T-helper 17 cell (primary cell): ENCODE measurements at regions not wholly inside any gene's neighbourhood (a gene's known extent, or its start where the extent isn't known, plus 50 kb on each side); places are given as distances from the start of the nearest gene placed in this dataset.

Source experiments
- ATAC-seq: fragments of 150-1000 bp; cut with Tn5 transposase; 2 replicates; pipeline ENCODE4 v1.10.0; 2021; ENCODE audit warnings: mild to moderate bottlenecking, moderate library complexity
- DNase-seq, 3 donors: peaks; one replicate each; pipeline versions ENCODE4 v3.0.0 to v3.0.0-alpha.2; 2020 to 2021
- H3K9me3 ChIP-seq: one replicate; pipeline ENCODE4 v1.7.0; 2013; ENCODE audit warnings: low read length, mild to moderate bottlenecking; ENCODE audit not compliant: control insufficient read depth, poor library complexity, severe bottlenecking
- H3K27ac Mint-ChIP-seq: one replicate; pipeline ENCODE4 v1.8.0; 2022; ENCODE audit warnings: mild to moderate bottlenecking, moderate library complexity, mixed read lengths
- H3K27me3 Mint-ChIP-seq: one replicate; pipeline ENCODE4 v1.8.0; 2022; ENCODE audit warnings: mixed read lengths
- H3K36me3 Mint-ChIP-seq: one replicate; pipeline ENCODE4 v1.8.0; 2022; ENCODE audit warnings: low read depth, mixed read lengths
- H3K4me1 Mint-ChIP-seq: one replicate; pipeline ENCODE4 v1.8.0; 2022; ENCODE audit warnings: mild to moderate bottlenecking, mixed read lengths
- H3K4me3 Mint-ChIP-seq: one replicate; pipeline ENCODE4 v1.8.0; 2022; ENCODE audit warnings: mild to moderate bottlenecking, moderate library complexity, mixed read lengths

DNA sequence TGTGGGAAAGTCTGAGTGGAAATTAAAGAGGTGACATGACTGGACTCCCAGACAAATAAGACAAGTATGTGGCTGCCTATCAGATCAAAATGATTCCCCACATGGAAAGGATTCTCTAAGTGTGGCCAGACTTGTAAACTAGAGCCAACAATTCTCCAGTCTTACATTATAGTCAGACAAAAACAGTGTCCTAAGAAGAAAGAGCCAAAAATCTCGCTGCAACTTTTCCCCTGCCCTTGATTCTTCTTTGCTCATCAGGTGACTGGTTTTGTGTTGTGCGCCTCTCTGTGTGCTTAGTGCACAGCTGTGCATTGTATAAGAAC, 164.2 kb upstream of the TARS1 start:
- DNase-seq (no peak), ATAC-seq (no peak)
- no peaks in the 10 kb centered on the region for H3K9me3 ChIP-seq
- H3K27ac Mint-ChIP-seq, result no peak overlapping the region
- H3K4me1 Mint-ChIP-seq, result no peaks in the 10 kb centered on the region
- H3K27me3 Mint-ChIP-seq, result no peaks in the 10 kb centered on the region
- H3K4me3 Mint-ChIP-seq, result no peak overlapping the region
- no peaks in the 10 kb centered on the region for H3K36me3 Mint-ChIP-seq

DNA sequence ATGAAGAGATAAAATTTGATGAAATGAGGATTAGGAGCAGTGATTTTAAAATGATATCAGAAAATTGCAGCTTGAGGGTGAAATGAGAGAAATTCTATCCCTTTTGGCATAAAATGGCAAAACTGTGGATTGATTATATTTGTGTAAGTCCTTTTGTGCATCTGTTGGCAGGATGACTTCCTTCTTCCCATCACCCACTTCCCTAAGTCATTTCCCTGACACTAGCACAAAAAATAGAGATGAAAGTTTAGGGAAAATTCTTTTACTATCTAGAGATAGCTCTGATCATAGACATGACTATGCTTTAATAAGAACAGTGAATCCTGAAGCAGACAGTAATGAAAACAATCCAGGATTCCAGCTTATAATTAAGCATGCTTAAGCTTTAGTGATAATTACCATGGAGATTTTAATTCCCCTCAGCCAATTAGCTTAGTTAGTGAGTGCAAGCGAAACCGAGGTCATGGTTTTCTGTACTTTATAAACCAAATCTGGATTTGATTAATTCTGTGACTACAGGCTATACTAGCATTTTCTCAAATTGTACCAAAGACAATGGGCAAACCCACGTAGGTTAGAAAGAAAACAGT, 163.6 kb upstream of the TARS1 start:
- no peaks in the 10 kb centered on the region for H3K36me3 Mint-ChIP-seq
- no peak overlapping the region for H3K27ac Mint-ChIP-seq
- H3K9me3 ChIP-seq, result no peaks in the 10 kb centered on the region
- H3K4me1 Mint-ChIP-seq, result no peaks in the 10 kb centered on the region
- DNase-seq (no peak), ATAC-seq (no peak)
- H3K4me3 Mint-ChIP-seq, result no peak overlapping the region
- no peaks in the 10 kb centered on the region for H3K27me3 Mint-ChIP-seq

DNA sequence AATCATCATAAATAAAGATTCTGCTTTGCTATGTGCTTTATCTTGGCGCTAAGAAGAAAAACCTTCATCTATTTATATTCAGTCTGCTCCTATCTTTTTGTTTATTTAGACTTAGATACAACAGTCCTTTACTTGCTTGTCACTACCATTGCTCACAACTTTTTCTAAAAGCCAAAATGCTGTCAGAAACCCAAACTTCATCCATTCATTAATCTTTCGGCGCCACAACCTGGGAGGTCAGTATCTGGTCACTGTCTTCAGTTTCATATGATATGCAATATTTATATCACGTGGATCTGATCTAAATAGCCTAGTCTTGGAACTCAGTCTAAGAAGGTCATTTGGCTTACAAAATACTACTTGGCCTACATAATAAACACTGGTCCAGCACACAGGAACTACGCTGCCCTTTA, 159.3 kb upstream of the TARS1 start:
- Mint-ChIP-seq H3K4me3 (no peak overlapping the region), H3K27me3 (no peaks in the 10 kb centered on the region), H3K27ac (no peak overlapping the region), H3K36me3 (no peaks in the 10 kb centered on the region), H3K4me1 (no peaks in the 10 kb centered on the region)
- ATAC-seq, result no peak
- no peaks in the 10 kb centered on the region for H3K9me3 ChIP-seq
- no peak for DNase-seq

DNA sequence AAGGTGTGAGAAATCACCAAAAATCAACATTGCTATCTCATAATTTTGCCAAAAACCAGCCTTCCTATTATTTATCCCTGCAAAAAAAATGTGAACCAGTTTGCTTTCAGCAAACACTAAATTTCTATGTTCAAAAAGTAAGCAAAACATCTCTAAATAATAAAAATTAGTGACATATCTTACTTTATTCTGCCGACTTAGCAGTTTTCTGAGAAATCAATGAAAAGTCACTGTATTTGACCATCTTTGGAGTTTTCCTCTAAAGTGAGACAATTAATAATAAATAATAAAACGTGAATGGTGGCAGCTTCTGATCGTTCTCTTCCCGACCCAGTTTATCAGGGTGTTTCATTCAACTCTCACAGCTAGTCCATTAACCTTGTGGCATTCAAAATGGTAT, 158.6 kb upstream of the TARS1 start:
- Mint-ChIP-seq H3K4me1 (no peaks in the 10 kb centered on the region), H3K36me3 (no peaks in the 10 kb centered on the region), H3K27me3 (no peaks in the 10 kb centered on the region), H3K4me3 (no peak overlapping the region), H3K27ac (no peak overlapping the region)
- H3K9me3 ChIP-seq, result no peaks in the 10 kb centered on the region
- ATAC-seq, result no peak
- no peak for DNase-seq

DNA sequence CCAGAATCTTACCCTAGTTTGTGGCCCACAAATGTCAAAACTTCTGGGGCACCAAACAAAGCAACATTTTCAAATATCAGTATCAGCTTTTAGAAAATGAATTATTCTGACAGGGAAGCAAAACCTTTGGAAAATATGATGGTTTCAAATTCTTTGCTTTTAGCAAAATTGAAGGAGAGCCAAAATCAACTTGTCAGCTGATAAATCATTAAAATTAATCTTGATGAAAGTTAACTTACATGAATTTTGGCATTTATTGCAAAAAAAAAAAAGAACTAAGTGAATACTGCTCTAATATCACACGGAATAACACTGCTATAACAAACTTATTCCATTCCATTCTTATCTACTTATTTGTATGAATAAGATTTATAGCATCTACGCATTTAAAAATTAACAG, 158.1 kb upstream of the TARS1 start:
- H3K27ac Mint-ChIP-seq, result no peak overlapping the region

DNA sequence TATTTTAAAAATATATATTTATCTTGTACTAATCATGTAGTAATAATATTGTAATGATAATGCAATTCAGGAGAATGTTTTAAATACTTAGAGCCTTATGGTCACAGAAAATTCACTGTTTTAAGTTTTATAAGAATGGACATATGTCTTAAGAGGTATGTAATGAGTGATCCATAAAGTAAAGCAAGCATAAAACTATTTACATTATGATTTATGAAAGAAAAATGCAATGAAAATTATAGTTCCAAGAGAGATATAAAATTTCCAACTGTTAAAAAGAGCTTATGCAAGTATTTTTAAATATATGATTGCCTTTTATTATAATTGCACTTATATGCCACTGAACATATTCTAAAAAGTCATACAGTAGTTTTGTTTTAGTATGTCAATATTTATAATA, 157.5 kb upstream of the TARS1 start:
- no peaks in the 10 kb centered on the region for H3K27me3 Mint-ChIP-seq
- H3K36me3 Mint-ChIP-seq, result no peaks in the 10 kb centered on the region
- no peaks in the 10 kb centered on the region for H3K9me3 ChIP-seq
- H3K27ac Mint-ChIP-seq, result no peak overlapping the region
- no peak overlapping the region for H3K4me3 Mint-ChIP-seq
- no peaks in the 10 kb centered on the region for H3K4me1 Mint-ChIP-seq
- DNase-seq (no peak), ATAC-seq (no peak)

More for the DNA sequence above, 158.1 kb upstream of the TARS1 start:
- no peaks in the 10 kb centered on the region for H3K36me3 Mint-ChIP-seq
- no peaks in the 10 kb centered on the region for H3K4me1 Mint-ChIP-seq
- DNase-seq (no peak), ATAC-seq (no peak)
- H3K9me3 ChIP-seq, result no peaks in the 10 kb centered on the region
- H3K4me3 Mint-ChIP-seq, result no peak overlapping the region
- H3K27me3 Mint-ChIP-seq, result no peaks in the 10 kb centered on the region

DNA sequence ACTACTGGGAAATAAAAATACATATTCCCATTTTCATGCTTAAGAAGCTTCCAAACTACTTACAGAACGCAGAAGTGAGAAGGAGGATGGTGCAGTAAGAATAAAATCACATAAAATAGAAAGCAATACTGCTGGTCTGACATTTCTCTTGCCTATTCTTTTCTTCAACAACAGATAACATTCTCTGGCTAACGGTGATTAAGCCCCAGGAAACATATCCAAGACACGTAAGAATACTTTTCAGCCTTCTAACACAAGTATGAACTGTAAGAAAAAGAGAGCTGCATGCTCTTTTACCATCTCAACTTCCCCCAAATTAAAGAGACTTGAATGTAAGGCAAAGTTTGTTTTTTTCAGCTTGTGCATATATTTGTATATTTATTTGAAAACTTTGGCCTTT, 156.1 kb upstream of the TARS1 start:
- no peak overlapping the region for H3K4me3 Mint-ChIP-seq
- H3K27me3 Mint-ChIP-seq, result no peaks in the 10 kb centered on the region
- DNase-seq (no peak), ATAC-seq (no peak)
- no peaks in the 10 kb centered on the region for H3K36me3 Mint-ChIP-seq
- H3K9me3 ChIP-seq, result no peaks in the 10 kb centered on the region
- H3K4me1 Mint-ChIP-seq, result no peaks in the 10 kb centered on the region
- no peak overlapping the region for H3K27ac Mint-ChIP-seq

DNA sequence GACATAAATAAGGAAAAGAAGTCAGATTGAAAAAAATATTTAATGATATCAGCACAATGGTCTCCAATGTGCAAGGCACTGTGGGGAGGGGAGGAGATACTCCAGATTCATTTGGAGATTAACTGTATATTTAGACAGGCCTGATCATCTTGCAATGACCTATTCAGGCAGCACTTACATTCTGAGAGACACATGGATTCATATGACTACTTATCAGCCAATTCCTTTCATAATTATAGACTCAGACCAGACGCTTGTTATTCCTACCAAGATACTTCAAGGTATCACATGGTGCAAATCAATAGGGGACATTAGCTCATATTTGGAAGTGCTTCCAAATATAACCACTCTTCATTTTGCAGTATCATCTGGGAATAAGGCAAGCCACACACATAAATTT, 153.5 kb upstream of the TARS1 start:
- no peaks in the 10 kb centered on the region for H3K4me1 Mint-ChIP-seq
- no peak for ATAC-seq
- no peaks in the 10 kb centered on the region for H3K36me3 Mint-ChIP-seq

DNA sequence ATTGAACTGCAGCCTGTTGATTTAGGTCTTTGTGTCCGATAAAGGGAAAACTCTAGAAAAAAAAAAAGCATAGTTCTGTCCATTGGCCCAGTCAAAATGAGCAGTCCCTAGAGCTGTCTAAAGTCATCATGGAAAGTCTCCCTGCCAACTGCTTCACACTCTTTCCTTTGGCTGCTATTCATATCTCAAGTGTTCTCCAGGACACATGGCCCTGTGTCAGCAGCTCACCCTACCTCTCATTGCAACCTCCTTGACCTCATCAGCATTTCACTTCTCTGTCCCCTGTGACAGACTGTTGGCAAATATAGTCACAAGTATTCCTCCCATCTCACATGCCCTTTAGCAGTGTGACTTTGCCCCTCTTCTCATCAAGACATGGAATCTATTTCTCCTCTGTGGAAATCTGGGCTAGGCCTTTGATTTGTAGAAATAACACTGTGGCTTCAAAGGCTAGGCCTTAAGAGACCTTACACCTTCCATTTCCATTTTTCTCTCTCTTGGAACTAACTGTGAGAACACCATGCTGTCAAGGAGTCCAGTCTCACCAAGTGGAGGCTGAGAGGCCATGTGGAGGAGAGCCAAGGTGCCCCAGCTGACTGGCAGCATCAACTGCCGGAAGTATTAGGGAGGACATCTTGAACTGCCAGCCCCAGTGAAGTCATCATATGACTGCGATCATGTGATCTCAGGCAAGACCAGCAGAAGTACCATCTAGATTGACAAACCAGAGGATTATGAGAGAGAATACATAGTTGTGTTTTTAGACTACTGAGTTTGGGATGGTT, 149.4 kb upstream of the TARS1 start:
- ATAC-seq (no peak), DNase-seq (no peak)
- H3K36me3 Mint-ChIP-seq, result no peaks in the 10 kb centered on the region
- H3K4me3 Mint-ChIP-seq, result no peak overlapping the region
- no peaks in the 10 kb centered on the region for H3K27me3 Mint-ChIP-seq
- no peak overlapping the region for H3K27ac Mint-ChIP-seq
- H3K9me3 ChIP-seq, result no peaks in the 10 kb centered on the region
- H3K4me1 Mint-ChIP-seq, result no peaks in the 10 kb centered on the region

More for the DNA sequence above, 153.5 kb upstream of the TARS1 start:
- H3K27ac Mint-ChIP-seq, result no peak overlapping the region
- no peak for DNase-seq
- no peaks in the 10 kb centered on the region for H3K9me3 ChIP-seq
- H3K27me3 Mint-ChIP-seq, result no peaks in the 10 kb centered on the region
- H3K4me3 Mint-ChIP-seq, result no peak overlapping the region

DNA sequence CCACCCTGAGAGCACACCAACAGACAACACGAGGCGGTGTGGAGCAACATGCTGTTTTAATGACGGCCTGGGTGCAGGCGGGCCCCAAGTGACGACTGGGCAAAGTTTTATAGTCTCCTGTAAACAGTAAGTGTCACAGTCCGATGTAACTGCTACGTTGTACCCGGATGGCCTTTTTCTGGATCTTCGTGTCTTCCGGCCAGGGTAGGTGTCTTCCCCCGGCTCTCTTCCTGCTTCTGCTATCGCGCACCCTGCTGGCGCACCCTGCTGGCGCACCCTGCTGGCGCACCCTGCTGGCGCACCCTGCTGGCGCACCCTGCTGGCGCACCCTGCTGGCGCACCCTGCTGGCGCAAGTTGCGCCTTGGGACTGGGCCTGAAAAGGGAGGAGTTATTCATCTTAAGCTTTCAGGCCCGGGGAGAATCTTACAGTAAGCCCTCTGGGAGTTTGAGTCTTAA, 143.0 kb upstream of the TARS1 start:
- Mint-ChIP-seq H3K27me3 (no peaks in the 10 kb centered on the region), H3K27ac (no peak overlapping the region), H3K36me3 (no peaks in the 10 kb centered on the region), H3K4me3 (no peak overlapping the region), H3K4me1 (peaks cover 5% of the 10 kb centered on the region)
- no peak for ATAC-seq
- H3K9me3 ChIP-seq, result no peaks in the 10 kb centered on the region
- DNase-seq, result no peak

DNA sequence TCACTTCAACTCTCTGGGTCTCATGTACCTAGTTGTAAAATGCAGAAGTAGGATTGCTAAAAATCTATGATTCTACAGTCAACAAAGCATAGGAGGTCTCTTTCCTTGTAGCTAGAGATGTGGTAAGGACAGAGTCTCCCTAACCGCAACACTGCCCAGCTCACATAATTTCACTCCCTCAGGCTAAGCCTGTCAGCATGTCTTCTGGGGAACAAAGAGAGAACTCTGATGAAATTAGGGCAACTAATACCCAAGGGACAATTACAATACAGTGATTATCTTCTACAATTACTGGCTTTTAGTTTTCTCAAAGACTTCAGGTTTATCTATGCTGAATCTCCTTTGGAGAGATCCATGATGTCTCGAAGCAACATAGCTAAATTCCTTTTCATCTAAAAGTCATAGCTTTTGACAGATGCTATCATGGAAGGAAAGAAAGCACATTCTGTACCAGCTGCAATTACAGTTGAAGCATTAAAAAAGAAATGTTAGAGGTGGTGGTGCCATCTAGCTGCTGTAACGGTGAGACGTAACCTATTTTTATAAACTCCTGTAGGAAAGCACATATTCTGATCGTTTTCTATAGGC, 141.1 kb upstream of the TARS1 start:
- peaks cover 5% of the 10 kb centered on the region for H3K4me1 Mint-ChIP-seq
- H3K36me3 Mint-ChIP-seq, result no peaks in the 10 kb centered on the region
- no peaks in the 10 kb centered on the region for H3K9me3 ChIP-seq
- no peak overlapping the region for H3K27ac Mint-ChIP-seq
- H3K27me3 Mint-ChIP-seq, result no peaks in the 10 kb centered on the region
- H3K4me3 Mint-ChIP-seq, result no peak overlapping the region
- ATAC-seq (no peak), DNase-seq (no peak)

DNA sequence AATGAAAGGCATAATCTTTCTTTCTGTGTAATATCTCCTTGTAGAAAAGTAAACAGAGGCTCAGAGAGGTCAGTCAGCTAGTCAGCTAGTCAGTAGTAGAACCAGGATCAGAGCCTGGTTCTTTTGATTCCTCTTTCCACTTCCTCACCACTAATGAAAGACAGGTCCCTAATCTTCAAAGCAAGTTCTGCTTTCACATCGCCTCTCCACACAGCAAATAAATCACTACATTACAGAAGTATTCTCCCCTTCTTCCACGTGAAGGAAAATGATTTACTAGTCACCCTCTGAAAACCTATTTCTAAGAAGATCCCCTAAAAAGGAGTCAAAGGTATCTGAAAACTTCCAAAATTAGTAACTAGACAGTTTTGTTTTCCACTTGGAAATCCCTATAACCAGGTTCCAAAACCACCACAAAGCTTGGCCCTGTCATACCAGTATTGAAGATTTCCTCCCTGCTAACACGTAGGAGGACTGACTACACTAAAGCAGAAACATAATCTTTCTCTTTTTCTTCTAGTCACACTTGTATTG, 140.5 kb upstream of the TARS1 start:
- H3K27me3 Mint-ChIP-seq, result no peaks in the 10 kb centered on the region
- no peaks in the 10 kb centered on the region for H3K36me3 Mint-ChIP-seq
- no peaks in the 10 kb centered on the region for H3K9me3 ChIP-seq
- no peak for DNase-seq
- ATAC-seq, result no peak
- H3K4me1 Mint-ChIP-seq, result peaks cover 5% of the 10 kb centered on the region
- H3K4me3 Mint-ChIP-seq, result no peak overlapping the region
- H3K27ac Mint-ChIP-seq, result no peak overlapping the region

DNA sequence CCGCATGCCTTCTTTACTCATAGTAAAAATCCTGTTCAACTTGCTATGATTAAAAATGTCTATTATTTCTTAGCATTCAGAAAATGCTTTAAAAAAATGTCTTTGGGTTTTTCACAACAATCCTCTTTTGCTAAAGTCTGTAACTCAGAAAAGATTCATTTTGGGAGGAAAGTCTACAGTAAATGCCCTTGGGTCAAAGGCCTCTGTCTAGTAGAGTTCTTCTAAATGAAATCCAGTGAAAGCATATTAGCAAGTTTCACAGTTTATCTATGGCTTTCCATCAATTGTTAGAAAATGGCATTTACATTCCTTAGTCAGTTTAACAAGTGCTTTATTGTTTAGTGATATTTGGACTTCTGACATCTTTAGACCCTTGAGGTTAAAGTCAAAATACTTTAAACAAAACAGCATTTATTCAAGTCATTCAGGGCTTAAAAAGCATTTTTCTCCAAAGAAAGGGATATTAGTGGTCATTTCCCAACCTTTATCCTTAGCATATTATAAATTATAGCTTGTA, 137.1 kb upstream of the TARS1 start:
- Mint-ChIP-seq H3K27me3 (no peaks in the 10 kb centered on the region), H3K27ac (no peak overlapping the region), H3K4me1 (peaks cover 5% of the 10 kb centered on the region), H3K4me3 (no peak overlapping the region), H3K36me3 (no peaks in the 10 kb centered on the region)
- H3K9me3 ChIP-seq, result no peaks in the 10 kb centered on the region
- no peak for ATAC-seq
- no peak for DNase-seq
